ENCODE measurements at regions not wholly inside any gene's neighbourhood (a gene's known extent, or its start where the extent isn't known, plus 50 kb on each side); places are given as distances from the start of the nearest gene placed in this dataset.
"Not testable (repeated sequence)": the region's sequence is repeated elsewhere in the genome, so short reads cannot be mapped to it uniquely, and the experiment has no call there.

DNA sequence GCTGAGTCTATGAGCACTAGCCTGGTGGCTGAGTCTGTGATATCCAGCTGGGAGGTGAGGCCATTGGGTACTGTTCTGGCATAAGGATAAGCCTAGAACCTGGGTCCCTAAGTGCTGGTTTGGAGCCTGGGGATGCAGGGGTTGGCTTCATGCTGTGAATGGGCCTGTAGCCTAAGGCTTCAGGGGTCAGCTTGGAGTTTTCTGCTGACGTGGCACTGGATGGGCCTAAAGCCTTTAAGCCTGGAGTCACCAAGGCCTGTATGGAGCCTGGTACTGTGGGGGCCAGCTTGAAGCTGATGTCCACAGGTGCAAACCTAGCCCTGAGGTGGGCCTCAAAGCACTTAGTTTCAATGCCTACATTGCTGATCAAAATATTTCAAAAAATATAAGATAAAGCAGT is 979.6 kb upstream of the POU3F4 start:
- Mint-ChIP-seq H3K9me3 (peaks cover 0 to 2% (median 0%) of the 10 kb centered on the region in 5 donors), H3K4me3 (no peak overlapping the region), H3K4me1 (no peaks in the 10 kb centered on the region), H3K27ac (no peak overlapping the region), H3K27me3 (peaks cover 0 to 3% of the 10 kb centered on the region in 2 donors), H3K36me3 (no peaks in the 10 kb centered on the region)
- no peaks in the 10 kb centered on the region for H3K4me1 ChIP-seq (ENCODE audit: insufficient read depth, low read length)
- POLR2A ChIA-PET: no interaction called here
- no peak overlapping the region for H3K4me3 ChIP-seq (ENCODE audit: low read length)
- no peaks in the 10 kb centered on the region for H3K36me3 ChIP-seq (ENCODE audit: insufficient read depth, low read length)
- no peaks in the 10 kb centered on the region for H3K9me3 ChIP-seq (ENCODE audit: low read length)
- CTCF ChIA-PET: no interaction called here
- no peaks in the 10 kb centered on the region for H3K27me3 ChIP-seq (ENCODE audit: insufficient read depth, low read length, poor library complexity, severe bottlenecking)
- no peak overlapping the region for H3K27ac ChIP-seq (ENCODE audit: low read depth, low read length)
- DNase-seq: no peak

DNA sequence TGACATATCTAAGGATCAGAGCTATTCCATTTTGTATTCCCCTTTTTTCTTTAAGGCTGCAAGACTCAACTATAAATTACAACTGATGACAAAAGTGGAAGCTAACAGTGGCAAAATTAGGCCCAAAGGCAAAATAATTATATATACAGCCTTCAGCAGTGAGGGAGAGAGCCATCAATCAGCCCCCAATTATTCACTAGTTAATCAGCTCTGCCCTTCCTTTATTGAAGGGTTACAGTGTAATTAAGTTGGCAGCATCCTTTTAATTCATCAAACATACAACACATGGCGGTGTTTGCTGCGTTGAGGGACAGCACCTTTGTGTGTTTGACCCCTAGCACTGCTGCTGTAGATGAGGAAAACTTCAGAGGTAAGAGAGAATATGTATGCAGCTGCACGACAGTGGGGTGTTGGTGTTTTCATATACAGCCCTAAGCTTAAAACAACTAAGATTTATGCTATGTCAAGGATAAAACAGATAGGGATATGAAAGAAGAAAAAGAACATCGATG is 973.9 kb upstream of the POU3F4 start:
- H3K9me3 ChIP-seq (ENCODE audit: low read length): no peaks in the 10 kb centered on the region
- H3K27ac ChIP-seq (ENCODE audit: low read depth, low read length): no peak overlapping the region
- no peaks in the 10 kb centered on the region for H3K4me1 ChIP-seq (ENCODE audit: insufficient read depth, low read length)
- no peak overlapping the region for H3K4me3 Mint-ChIP-seq
- no peaks in the 10 kb centered on the region for H3K9me3 Mint-ChIP-seq
- no peak overlapping the region for H3K4me3 ChIP-seq (ENCODE audit: low read length)
- POLR2A ChIA-PET: no interaction called here
- no peaks in the 10 kb centered on the region for H3K27me3 ChIP-seq (ENCODE audit: insufficient read depth, low read length, poor library complexity, severe bottlenecking)
- peaks cover 0 to 3% of the 10 kb centered on the region in 2 donors for H3K27me3 Mint-ChIP-seq
- no peak for DNase-seq
- CTCF ChIA-PET: no interaction called here
- no peaks in the 10 kb centered on the region for H3K36me3 Mint-ChIP-seq
- no peaks in the 10 kb centered on the region for H3K4me1 Mint-ChIP-seq
- no peaks in the 10 kb centered on the region for H3K36me3 ChIP-seq (ENCODE audit: insufficient read depth, low read length)
- H3K27ac Mint-ChIP-seq: no peak overlapping the region

DNA sequence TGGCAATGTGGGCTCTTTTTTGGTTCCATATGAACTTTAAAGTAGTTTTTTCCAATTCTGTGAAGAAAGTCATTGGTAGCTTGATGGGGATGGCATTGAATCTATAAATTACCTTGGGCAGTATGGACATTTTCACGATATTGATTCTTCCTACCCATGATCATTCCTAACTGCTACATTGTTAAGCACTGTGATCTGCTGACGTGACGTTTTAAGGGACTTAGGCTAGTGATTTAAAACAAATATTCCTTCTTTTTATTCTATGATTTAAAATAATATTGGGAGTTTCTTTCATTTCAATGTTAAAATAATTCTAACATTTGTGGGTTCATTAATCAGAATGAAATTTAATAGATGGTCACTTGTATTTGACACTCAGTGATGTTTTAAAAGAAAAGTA is 970.9 kb upstream of the POU3F4 start:
- H3K9me3 Mint-ChIP-seq; H3K4me1 Mint-ChIP-seq; H3K4me3 ChIP-seq (ENCODE audit: low read length); DNase-seq; H3K36me3 Mint-ChIP-seq; CTCF ChIA-PET; POLR2A ChIA-PET; H3K27ac ChIP-seq (ENCODE audit: low read depth, low read length); H3K27me3 ChIP-seq (ENCODE audit: insufficient read depth, low read length, poor library complexity, severe bottlenecking); H3K27ac Mint-ChIP-seq; H3K36me3 ChIP-seq (ENCODE audit: insufficient read depth, low read length); H3K4me1 ChIP-seq (ENCODE audit: insufficient read depth, low read length); H3K9me3 ChIP-seq (ENCODE audit: low read length); H3K4me3 Mint-ChIP-seq; H3K27me3 Mint-ChIP-seq: not testable (repeated sequence)

DNA sequence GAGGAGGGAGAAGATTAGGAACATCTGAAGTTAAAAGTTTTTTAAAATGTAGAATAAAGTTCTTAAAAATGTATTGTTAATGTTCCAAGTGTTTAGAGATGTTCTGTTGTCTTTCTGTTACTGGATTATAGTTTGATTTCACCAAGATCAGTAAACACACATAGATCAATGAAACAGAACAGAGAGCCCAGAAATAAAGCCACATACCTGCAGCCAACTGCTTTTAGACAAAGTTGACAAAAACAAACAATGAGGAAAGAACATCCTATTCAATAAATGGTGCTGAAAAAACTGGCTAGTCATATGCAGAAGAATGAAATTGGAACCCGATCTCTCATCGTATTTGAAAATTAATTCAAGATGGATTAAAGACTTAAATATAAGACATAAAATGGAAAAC is 966.3 kb upstream of the POU3F4 start:
- POLR2A ChIA-PET: no interaction called here
- Histone ChIP-seq H3K9me3 (ENCODE audit: low read length) (no peaks in the 10 kb centered on the region), H3K27ac (ENCODE audit: low read depth, low read length) (no peak overlapping the region), H3K27me3 (ENCODE audit: insufficient read depth, low read length, poor library complexity, severe bottlenecking) (no peaks in the 10 kb centered on the region), H3K36me3 (ENCODE audit: insufficient read depth, low read length) (no peaks in the 10 kb centered on the region), H3K4me1 (ENCODE audit: insufficient read depth, low read length) (no peaks in the 10 kb centered on the region), H3K4me3 (ENCODE audit: low read length) (no peak overlapping the region)
- Mint-ChIP-seq H3K36me3 (no peaks in the 10 kb centered on the region), H3K27ac (no peak overlapping the region), H3K4me1 (no peaks in the 10 kb centered on the region), H3K4me3 (no peak overlapping the region), H3K9me3 (peaks cover 0 to 2% (median 0%) of the 10 kb centered on the region in 5 donors), H3K27me3 (no peaks in the 10 kb centered on the region)
- no peak for DNase-seq
- CTCF ChIA-PET: no interaction called here

DNA sequence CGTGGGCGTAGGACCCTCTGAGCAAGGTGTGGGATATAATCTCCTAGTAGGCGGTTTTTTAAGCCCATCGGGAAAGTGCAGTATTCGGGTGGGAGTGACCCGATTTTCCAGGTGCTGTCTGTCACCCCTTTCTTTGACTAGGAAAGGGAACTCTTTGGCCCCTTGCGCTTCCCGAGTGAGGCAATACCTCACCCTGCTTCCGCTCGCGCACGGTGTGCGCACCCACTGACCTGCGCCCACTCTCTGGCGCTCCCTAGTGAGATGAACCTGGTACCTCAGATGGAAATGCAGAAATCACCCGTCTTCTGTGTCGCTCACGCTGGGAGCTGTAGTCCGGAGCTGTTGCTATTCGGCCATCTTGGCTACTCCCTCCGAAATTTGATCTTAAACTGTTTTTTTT is 955.9 kb upstream of the POU3F4 start:
- H3K36me3 ChIP-seq (ENCODE audit: insufficient read depth, low read length); CTCF ChIA-PET; DNase-seq; H3K4me1 Mint-ChIP-seq; H3K36me3 Mint-ChIP-seq; POLR2A ChIA-PET; H3K9me3 ChIP-seq (ENCODE audit: low read length); H3K27me3 ChIP-seq (ENCODE audit: insufficient read depth, low read length, poor library complexity, severe bottlenecking); H3K4me3 ChIP-seq (ENCODE audit: low read length); H3K27me3 Mint-ChIP-seq; H3K4me1 ChIP-seq (ENCODE audit: insufficient read depth, low read length); H3K27ac Mint-ChIP-seq; H3K9me3 Mint-ChIP-seq; H3K4me3 Mint-ChIP-seq; H3K27ac ChIP-seq (ENCODE audit: low read depth, low read length): not testable (repeated sequence)

DNA sequence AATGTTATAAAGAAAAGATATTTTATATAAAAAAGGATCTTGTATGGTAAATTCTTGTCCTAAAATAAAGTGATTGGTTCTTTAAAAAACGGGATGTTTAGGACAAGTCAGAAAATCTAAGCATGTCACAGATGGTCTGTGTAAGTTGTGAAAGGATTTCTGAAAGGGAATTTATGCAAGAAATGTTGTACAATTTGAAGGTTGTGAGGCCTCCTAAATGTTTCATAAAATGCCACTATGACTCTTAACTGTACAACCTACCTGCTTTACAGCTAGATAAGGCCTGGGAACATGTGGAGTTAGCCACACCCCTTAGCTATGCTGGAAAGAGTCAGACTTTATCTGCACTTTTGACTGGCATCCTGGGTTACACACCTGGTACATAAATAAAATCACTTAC is 951.5 kb upstream of the POU3F4 start:
- no peak for DNase-seq
- H3K36me3 Mint-ChIP-seq: no peaks in the 10 kb centered on the region
- Histone ChIP-seq H3K4me1 (ENCODE audit: insufficient read depth, low read length) (no peaks in the 10 kb centered on the region), H3K27me3 (ENCODE audit: insufficient read depth, low read length, poor library complexity, severe bottlenecking) (no peaks in the 10 kb centered on the region), H3K36me3 (ENCODE audit: insufficient read depth, low read length) (no peaks in the 10 kb centered on the region), H3K9me3 (ENCODE audit: low read length) (no peaks in the 10 kb centered on the region), H3K4me3 (ENCODE audit: low read length) (no peak overlapping the region), H3K27ac (ENCODE audit: low read depth, low read length) (no peak overlapping the region)
- ChIA-PET POLR2A (no interaction called here), CTCF (no interaction called here)
- H3K9me3 Mint-ChIP-seq: peaks cover 0 to 3% (median 0%) of the 10 kb centered on the region in 5 donors
- H3K4me3 Mint-ChIP-seq: no peak overlapping the region
- peaks cover 0 to 5% of the 10 kb centered on the region in 2 donors for H3K27me3 Mint-ChIP-seq
- no peak overlapping the region for H3K27ac Mint-ChIP-seq
- H3K4me1 Mint-ChIP-seq: no peaks in the 10 kb centered on the region

DNA sequence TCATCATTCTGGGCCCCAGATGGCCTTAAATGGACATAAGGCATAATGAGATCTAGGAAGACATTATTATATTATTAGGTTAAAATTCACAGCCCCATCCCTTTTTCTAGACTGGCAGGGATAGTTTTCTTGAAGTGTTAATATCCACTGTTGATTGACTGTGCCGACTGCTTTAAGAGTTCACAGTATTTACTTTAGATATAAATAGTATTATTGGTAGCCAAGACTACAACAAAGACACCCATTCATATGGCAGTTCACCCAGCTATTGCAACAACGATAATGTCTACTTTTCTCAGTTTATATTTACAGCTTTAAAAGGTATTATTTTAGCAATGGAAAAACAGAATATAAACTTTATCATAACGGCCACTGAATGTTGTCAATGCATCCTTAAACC is 922.2 kb upstream of the POU3F4 start:
- no peak overlapping the region for H3K27ac ChIP-seq (ENCODE audit: low read depth, low read length)
- no peaks in the 10 kb centered on the region for H3K36me3 Mint-ChIP-seq
- no peak overlapping the region for H3K27ac Mint-ChIP-seq
- ChIA-PET POLR2A (no interaction called here), CTCF (no interaction called here)
- peaks cover 0 to 5% of the 10 kb centered on the region in 2 donors for H3K27me3 Mint-ChIP-seq
- no peaks in the 10 kb centered on the region for H3K4me1 ChIP-seq (ENCODE audit: insufficient read depth, low read length)
- no peaks in the 10 kb centered on the region for H3K4me1 Mint-ChIP-seq
- H3K4me3 Mint-ChIP-seq: no peak overlapping the region
- no peaks in the 10 kb centered on the region for H3K9me3 Mint-ChIP-seq
- DNase-seq: no peak
- H3K4me3 ChIP-seq (ENCODE audit: low read length): no peak overlapping the region
- H3K9me3 ChIP-seq (ENCODE audit: low read length): no peaks in the 10 kb centered on the region
- H3K27me3 ChIP-seq (ENCODE audit: insufficient read depth, low read length, poor library complexity, severe bottlenecking): no peaks in the 10 kb centered on the region
- no peaks in the 10 kb centered on the region for H3K36me3 ChIP-seq (ENCODE audit: insufficient read depth, low read length)

DNA sequence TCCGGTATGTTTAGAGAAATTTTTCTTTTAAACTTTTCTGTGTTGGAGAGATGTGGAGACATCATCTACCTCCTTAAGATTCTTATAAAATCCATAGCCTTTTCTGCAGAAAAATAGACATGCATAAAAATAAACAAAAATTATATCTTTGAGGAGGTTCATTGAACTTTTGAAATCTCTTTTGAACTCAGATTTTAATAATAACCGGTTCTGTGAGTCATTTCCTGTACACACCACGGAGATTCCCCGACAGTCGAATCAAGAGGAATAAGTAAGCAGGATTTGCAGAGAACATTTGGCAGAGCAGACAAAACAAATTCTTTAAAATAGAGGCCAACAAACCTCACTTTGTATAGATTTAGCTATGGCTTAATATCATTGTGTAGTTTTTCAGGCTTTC is 918.7 kb upstream of the POU3F4 start:
- no peak overlapping the region for H3K27ac ChIP-seq (ENCODE audit: low read depth, low read length)
- peaks cover 0 to 4% (median 0%) of the 10 kb centered on the region in 5 donors for H3K9me3 Mint-ChIP-seq
- H3K36me3 Mint-ChIP-seq: no peaks in the 10 kb centered on the region

DNA sequence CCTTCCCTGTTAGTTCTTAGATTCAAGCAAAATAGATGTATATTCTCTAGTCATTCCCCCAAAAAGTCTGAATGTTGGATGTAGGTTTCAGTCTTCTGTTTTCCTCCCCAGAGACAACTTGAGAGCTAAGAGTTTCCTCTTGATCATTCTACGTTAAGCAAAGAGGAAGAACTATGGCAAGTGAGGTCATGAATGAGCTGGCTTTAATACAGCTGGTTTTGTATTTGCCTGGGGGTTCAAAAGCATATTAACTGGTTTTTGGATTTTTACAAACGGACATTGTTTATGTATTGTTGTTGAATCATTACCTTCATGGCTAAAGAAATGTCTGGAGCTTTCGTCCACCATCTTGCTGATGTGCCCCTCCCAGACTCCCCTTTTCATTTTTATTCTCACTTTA is 916.7 kb upstream of the POU3F4 start:
- Mint-ChIP-seq H3K4me3 (no peak overlapping the region), H3K27ac (no peak overlapping the region), H3K9me3 (peaks cover 0 to 4% (median 0%) of the 10 kb centered on the region in 5 donors), H3K27me3 (peaks cover 0 to 2% of the 10 kb centered on the region in 2 donors), H3K36me3 (no peaks in the 10 kb centered on the region), H3K4me1 (no peaks in the 10 kb centered on the region)
- H3K36me3 ChIP-seq (ENCODE audit: insufficient read depth, low read length): no peaks in the 10 kb centered on the region
- H3K4me1 ChIP-seq (ENCODE audit: insufficient read depth, low read length): no peaks in the 10 kb centered on the region
- no peak overlapping the region for H3K4me3 ChIP-seq (ENCODE audit: low read length)
- DNase-seq: no peak
- H3K9me3 ChIP-seq (ENCODE audit: low read length): no peaks in the 10 kb centered on the region
- POLR2A ChIA-PET: no interaction called here
- no peaks in the 10 kb centered on the region for H3K27me3 ChIP-seq (ENCODE audit: insufficient read depth, low read length, poor library complexity, severe bottlenecking)
- H3K27ac ChIP-seq (ENCODE audit: low read depth, low read length): no peak overlapping the region
- CTCF ChIA-PET: no interaction called here

More for the DNA sequence above, 918.7 kb upstream of the POU3F4 start:
- H3K27me3 Mint-ChIP-seq: peaks cover 0 to 3% of the 10 kb centered on the region in 2 donors
- CTCF ChIA-PET: no interaction called here
- no peaks in the 10 kb centered on the region for H3K27me3 ChIP-seq (ENCODE audit: insufficient read depth, low read length, poor library complexity, severe bottlenecking)
- no peaks in the 10 kb centered on the region for H3K9me3 ChIP-seq (ENCODE audit: low read length)
- H3K4me3 Mint-ChIP-seq: no peak overlapping the region
- H3K4me1 ChIP-seq (ENCODE audit: insufficient read depth, low read length): no peaks in the 10 kb centered on the region
- H3K4me3 ChIP-seq (ENCODE audit: low read length): no peak overlapping the region
- POLR2A ChIA-PET: no interaction called here
- no peak overlapping the region for H3K27ac Mint-ChIP-seq
- H3K36me3 ChIP-seq (ENCODE audit: insufficient read depth, low read length): no peaks in the 10 kb centered on the region
- no peak for DNase-seq
- H3K4me1 Mint-ChIP-seq: no peaks in the 10 kb centered on the region
